Erythroblast (primary cell): ENCODE measurements at regions not wholly inside any gene's neighbourhood (a gene's known extent, or its start where the extent isn't known, plus 50 kb on each side); places are given as distances from the start of the nearest gene placed in this dataset.

ENCODE experiments used
- GATA1 ChIP-seq: IDR thresholded peaks from 2 replicates; pipeline ENCODE4 v1.6.1; 2011; ENCODE audit warnings: low read depth, mild to moderate bottlenecking, control low read depth, low read length, moderate library complexity
- POLR2A ChIP-seq: IDR thresholded peaks from 2 replicates; pipeline ENCODE4 v1.6.1; 2011; ENCODE audit warnings: mild to moderate bottlenecking, low read length

- TF ChIP-seq POLR2A (no peak), GATA1 (no peak)
Measured at GRCh38 chr9:113656771-113657670, 193.5 kb downstream of the RGS3 start.
